ENCODE measurements at regions not wholly inside any gene's neighbourhood (a gene's known extent, or its start where the extent isn't known, plus 50 kb on each side); places are given as distances from the start of the nearest gene placed in this dataset.

GRCh38 chr7:101707587-101707986, 78.5 kb upstream of the MYL10 start:
- TF ChIP-seq POLR2A (IDR thresholded peaks at IDR 0.05; ENCODE audit: low read length) (no peak), GATA1 (IDR thresholded peaks at IDR 0.05; ENCODE audit: low read depth, low read length) (no peak)
